Transverse colon (tissue), 4 donors: ENCODE measurements at regions not wholly inside any gene's neighbourhood (a gene's known extent, or its start where the extent isn't known, plus 50 kb on each side); places are given as distances from the start of the nearest gene placed in this dataset.

ENCODE experiments used
- CTCF ChIP-seq, 5 experiments: fragments of 200-600 bp in 3 of 5; fragments of 450-650 bp in 2 of 5; sonication (generic) in 3 of 5; IDR thresholded peaks; 1 replicate in 2 of 5; 2 replicates in 3 of 5; pipeline ENCODE4 v1.5.1; 2016 to 2017; ENCODE audit warnings: antibody characterized with exemption in 5 of 5, inconsistent platforms in 3 of 5, mild to moderate bottlenecking in 2 of 5, moderate library complexity in 1 of 5
- POLR2AphosphoS5 ChIP-seq, 3 donors: sonication (generic); formaldehyde crosslinking; IDR thresholded peaks; one replicate each; pipeline ENCODE4 v1.6.1; 2016; ENCODE audit warnings: antibody characterized with exemption in 3 of 3

- TF ChIP-seq CTCF (IDR thresholded peaks at IDR 0.05) (no peak), POLR2AphosphoS5 (IDR thresholded peaks at IDR 0.05) (no peak)
Observed at GRCh38 chr6:2440516-2440915, 195.1 kb upstream of the GMDS start.
